Stomach (tissue), 4 donors: ENCODE measurements at regions not wholly inside any gene's neighbourhood (a gene's known extent, or its start where the extent isn't known, plus 50 kb on each side); places are given as distances from the start of the nearest gene placed in this dataset.

ENCODE experiments used
- CTCF ChIP-seq, 7 experiments: fragments of 450-650 bp in 4 of 7; fragments of 200-600 bp in 3 of 7; sonication (generic) in 3 of 7; IDR thresholded peaks; one replicate each; pipeline ENCODE4 v1.5.1; 2016 to 2019; ENCODE audit warnings: antibody characterized with exemption in 7 of 7, control low read depth in 2 of 7, mild to moderate bottlenecking in 1 of 7
- POLR2AphosphoS5 ChIP-seq, 3 donors: sonication (generic); formaldehyde crosslinking; IDR thresholded peaks; one replicate each; pipeline ENCODE4 v1.6.1; 2016; ENCODE audit warnings: antibody characterized with exemption in 3 of 3

DNA sequence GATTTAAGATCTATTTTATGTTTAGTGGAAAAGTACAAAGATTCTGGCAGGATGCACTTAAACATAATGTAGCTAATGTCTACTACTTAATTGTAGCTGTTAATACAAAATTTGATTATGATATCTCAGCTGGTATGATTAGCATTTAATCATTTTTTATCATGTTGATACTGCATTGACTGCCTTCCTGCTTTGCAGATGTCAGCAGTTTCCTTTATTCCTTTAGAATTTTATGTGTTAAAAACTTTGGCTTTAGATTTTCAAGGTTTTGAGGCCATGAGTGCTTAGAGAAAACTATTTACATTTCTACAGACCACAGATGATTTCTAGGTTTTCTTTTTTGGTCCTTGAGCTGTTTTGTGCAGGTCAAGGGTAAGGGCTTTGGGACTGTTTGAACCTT, 152.2 kb downstream of the ZNF326 start:
- TF ChIP-seq CTCF (IDR thresholded peaks at IDR 0.05) = no peak
- TF ChIP-seq POLR2AphosphoS5 (IDR thresholded peaks at IDR 0.05) = no peak
